ENCODE measurements at regions not wholly inside any gene's neighbourhood (a gene's known extent, or its start where the extent isn't known, plus 50 kb on each side); places are given as distances from the start of the nearest gene placed in this dataset.

- Histone ChIP-seq H3K56ac (replicated peaks; ENCODE audit: insufficient read length, low read depth, low read length) (no peak overlapping the region), H2BK5ac (ENCODE audit: low read depth, low read length) (no peak overlapping the region), H3K79me2 (ENCODE audit: control insufficient read depth in 1 of 2, insufficient read depth in 2 of 2, low read length in 2 of 2) (no peaks in the 10 kb centered on the region), H2AK5ac (ENCODE audit: low read depth, low read length) (no peak overlapping the region), H3K27me3 (replicated peaks in 1 of 4; ENCODE audit: control insufficient read depth in 3 of 4, extremely low read depth in 1 of 4, insufficient read depth in 3 of 4, low read length in 3 of 4) (no peaks in the 10 kb centered on the region), H3K79me1 (ENCODE audit: low read depth, low read length) (no peaks in the 10 kb centered on the region), H2BK20ac (ENCODE audit: low read length) (no peak overlapping the region), H2BK120ac (replicated peaks; ENCODE audit: low read depth, low read length) (no peak overlapping the region), H3K36me3 (ENCODE audit: control insufficient read depth in 2 of 4, insufficient read depth in 4 of 4, low read length in 3 of 4) (no peaks in the 10 kb centered on the region), H3K18ac (ENCODE audit: extremely low read depth, low read length) (no peak overlapping the region), H3K9me3 (ENCODE audit: insufficient read depth in 2 of 2, low read depth in 1 of 2, low read length in 1 of 2) (no peaks in the 10 kb centered on the region), H3K9ac (replicated peaks in 1 of 4; ENCODE audit: extremely low read depth in 1 of 4, low read depth in 3 of 4, low read length in 3 of 4) (no peak overlapping the region), H3K23me2 (ENCODE audit: low read depth, low read length) (no peaks in the 10 kb centered on the region), H3K27ac (ENCODE audit: low read depth, low read length) (no peak overlapping the region), H2BK12ac (ENCODE audit: low read depth, low read length) (no peak overlapping the region), H4K20me1 (replicated peaks in 1 of 2; ENCODE audit: control insufficient read depth in 1 of 2, insufficient read depth in 2 of 2, low read length in 2 of 2) (no peaks in the 10 kb centered on the region), H3K4me1 (replicated peaks in 1 of 4; ENCODE audit: control insufficient read depth in 3 of 4, insufficient read depth in 4 of 4, low read length in 3 of 4) (no peaks in the 10 kb centered on the region), H4K8ac (ENCODE audit: extremely low read depth, insufficient read depth, low read length) (no peak overlapping the region), H3K14ac (ENCODE audit: insufficient read length) (no peak overlapping the region), H4K5ac (ENCODE audit: insufficient read length, low read depth, low read length) (no peak overlapping the region), H3K4ac (replicated peaks; ENCODE audit: insufficient read length, low read depth, low read length) (no peak overlapping the region), H3K4me2 (ENCODE audit: insufficient read depth in 1 of 2, low read depth in 2 of 2, low read length in 2 of 2) (no peak overlapping the region), H4K91ac (replicated peaks; ENCODE audit: insufficient read length, low read length) (no peak overlapping the region), H3K23ac (ENCODE audit: insufficient read length) (no peak overlapping the region), H3K4me3 (ENCODE audit: extremely low read depth in 1 of 4, insufficient read depth in 2 of 4, low read depth in 3 of 4, low read length in 4 of 4) (no peak overlapping the region), H2BK15ac (ENCODE audit: low read length) (no peak overlapping the region), H2AFZ (ENCODE audit: low read length) (no peak overlapping the region)
- no peak for DNase-seq (ENCODE audit: low read depth in 1 of 2, low spot score in 2 of 2)
- no peak for FAIRE-seq
- ChIA-PET POLR2A (ENCODE audit: partially characterized antibody) (no interaction called here), CTCF (ENCODE audit: partially characterized antibody) (interaction anchor here (0.9 to 2.3 kb wide), 2 partner anchors 8 to 11 kb away, joined by 3 to 12 read pairs; no protein-coding TSS in a partner anchor)
- 75% methylated on average over 3 of the region's 3 CpGs; no CpG with 5 or more reads in 1 of the 2 experiments for WGBS, 2 experiments (ENCODE audit: extremely low coverage in 1 of 2, insufficient coverage in 1 of 2, insufficient read length in 1 of 2, insufficient replicate concordance in 2 of 2, low coverage in 1 of 2, low lambda C conversion rate in 2 of 2, missing lambda C conversion rate in 1 of 2)
- TF ChIP-seq POLR2AphosphoS5 (IDR thresholded peaks at IDR 0.05; ENCODE audit: low read depth, low read length) (no peak), BACH1 (IDR thresholded peaks at IDR 0.05; ENCODE audit: low read length) (no peak), NRF1 (IDR thresholded peaks at IDR 0.05; ENCODE audit: low read depth, low read length) (no peak), PHF8 (conservative IDR thresholded peaks at IDR 0.05; ENCODE audit: low read depth, low read length) (no peak), CEBPB (IDR thresholded peaks at IDR 0.05; ENCODE audit: low read depth, low read length) (no peak), CHD1 (IDR thresholded peaks at IDR 0.05; ENCODE audit: low read depth, low read length) (no peak), NANOG (IDR thresholded peaks at IDR 0.05; ENCODE audit: insufficient read depth, low read depth, low read length, poor library complexity, severe bottlenecking) (no peak), USF2 (IDR thresholded peaks at IDR 0.05; ENCODE audit: low read length) (no peak)
Observed at GRCh38 chr20:12023194-12023795, 105.6 kb downstream of the BTBD3 start.

All from H1 (cell line).